GM19025 (cell line): ENCODE measurements at regions not wholly inside any gene's neighbourhood (a gene's known extent, or its start where the extent isn't known, plus 50 kb on each side); places are given as distances from the start of the nearest gene placed in this dataset.
"Not testable (repeated sequence)": the region's sequence is repeated elsewhere in the genome, so short reads cannot be mapped to it uniquely, and the experiment has no call there.

Experiments
- ATAC-seq: cut with Tn5 transposase; IDR thresholded peaks from one replicate; pipeline ENCODE4 v1.9.1; 2021; ENCODE audit warnings: mild to moderate bottlenecking, low read depth, moderate library complexity; ENCODE audit not compliant: unreplicated experiment

GRCh38 chr13:54975676-54976075 lies 1947.1 kb downstream of the OLFM4 start:
- no peak for ATAC-seq

- ATAC-seq, result no peak
These were observed 1952.0 kb downstream of the OLFM4 start for GRCh38 chr13:54980651-54981050.

GRCh38 chr13:54989418-54989817 lies 1960.8 kb downstream of the OLFM4 start:
- ATAC-seq, result no peak

- no peak for ATAC-seq
These were observed 1970.8 kb downstream of the OLFM4 start for GRCh38 chr13:54999399-54999907.

- no peak for ATAC-seq
These were observed 1971.4 kb downstream of the OLFM4 start for GRCh38 chr13:55000043-55000442.

GRCh38 chr13:55000844-55001243 lies 1972.2 kb downstream of the OLFM4 start:
- ATAC-seq, result no peak

GRCh38 chr13:55001881-55002280 lies 1973.3 kb downstream of the OLFM4 start:
- no peak for ATAC-seq

GRCh38 chr13:55007681-55008080 lies 1979.1 kb downstream of the OLFM4 start:
- ATAC-seq, result no peak

GRCh38 chr13:55013051-55013450 lies 1984.4 kb downstream of the OLFM4 start:
- no peak for ATAC-seq

- ATAC-seq, result no peak
These were observed 2000.7 kb downstream of the OLFM4 start for GRCh38 chr13:55029280-55029679.

GRCh38 chr13:55038230-55038629 lies 2009.6 kb downstream of the OLFM4 start:
- no peak for ATAC-seq

GRCh38 chr13:55053891-55054550 lies 2025.4 kb downstream of the OLFM4 start:
- ATAC-seq, result not testable (repeated sequence)

- not testable (repeated sequence) for ATAC-seq
These were observed 2027.1 kb downstream of the OLFM4 start for GRCh38 chr13:55055666-55056065.

GRCh38 chr13:55062662-55063061 lies 2034.0 kb downstream of the OLFM4 start:
- ATAC-seq, result no peak

- no peak for ATAC-seq
These were observed 2039.3 kb downstream of the OLFM4 start for GRCh38 chr13:55067946-55068345.

- no peak for ATAC-seq
These were observed 2041.1 kb downstream of the OLFM4 start for GRCh38 chr13:55069746-55070145.

GRCh38 chr13:55073000-55073399 lies 2044.4 kb downstream of the OLFM4 start:
- ATAC-seq, result no peak

GRCh38 chr13:55084630-55085029 lies 2056.0 kb downstream of the OLFM4 start:
- ATAC-seq, result no peak

GRCh38 chr13:55087085-55087484 lies 2053.6 kb upstream of the PRR20A start:
- no peak for ATAC-seq

GRCh38 chr13:55090612-55091011 lies 2050.1 kb upstream of the PRR20A start:
- ATAC-seq, result no peak

- no peak for ATAC-seq
These were observed 2049.5 kb upstream of the PRR20A start for GRCh38 chr13:55091172-55091571.

GRCh38 chr13:55106509-55106908 lies 2034.2 kb upstream of the PRR20A start:
- no peak for ATAC-seq

- no peak for ATAC-seq
These were observed 2020.1 kb upstream of the PRR20A start for GRCh38 chr13:55120631-55121030.
